ENCODE measurements at regions not wholly inside any gene's neighbourhood (a gene's known extent, or its start where the extent isn't known, plus 50 kb on each side); places are given as distances from the start of the nearest gene placed in this dataset.

DNA sequence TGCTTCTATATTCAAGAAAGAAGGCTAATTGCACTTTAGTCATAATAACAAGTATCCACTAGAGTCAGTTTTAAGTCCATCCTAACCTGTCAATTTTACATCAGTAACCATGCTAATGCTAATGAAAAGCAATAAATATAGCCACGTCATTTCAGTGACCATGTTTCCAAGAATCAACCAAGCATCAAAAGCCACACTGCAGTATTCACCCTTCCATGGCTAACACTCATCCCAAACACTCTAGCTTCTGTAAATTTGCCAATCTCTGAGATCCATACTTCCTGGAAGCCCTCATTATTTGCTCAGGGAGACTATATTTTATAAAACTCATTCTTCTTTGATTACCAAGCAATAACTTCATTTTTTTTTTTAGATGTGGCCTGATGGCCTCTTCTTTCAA lies 712.0 kb downstream of the CETN3 start:
- Histone ChIP-seq H3K9ac (ENCODE audit: low read length) (no peak overlapping the region), H3K36me3 (ENCODE audit: insufficient read depth, low read length) (no peaks in the 10 kb centered on the region), H3K27ac (ENCODE audit: low read length) (no peak overlapping the region), H2AFZ (ENCODE audit: low read depth, low read length) (no peak overlapping the region), H3K9me2 (ENCODE audit: insufficient read depth, low read length) (no peaks in the 10 kb centered on the region), H3K9me3 (ENCODE audit: low read length) (no peaks in the 10 kb centered on the region), H3K27me3 (ENCODE audit: insufficient read depth, low read depth, low read length) (no peaks in the 10 kb centered on the region), H3K4me3 (ENCODE audit: low read length) (no peak overlapping the region), H3K79me2 (replicated peaks; ENCODE audit: insufficient read depth, low read length) (no peaks in the 10 kb centered on the region), H4K20me1 (ENCODE audit: insufficient read depth) (no peaks in the 10 kb centered on the region), H3K4me2 (ENCODE audit: low read length) (no peak overlapping the region), H3F3A (ENCODE audit: insufficient read depth, low read length, poor library complexity, severe bottlenecking) (no peaks in the 10 kb centered on the region)
- TF ChIP-seq POLR2AphosphoS5 (IDR thresholded peaks at IDR 0.05) (no peak), SMC3 (conservative IDR thresholded peaks at IDR 0.05; ENCODE audit: poor library complexity) (no peak), EZH2 (IDR thresholded peaks at IDR 0.05; ENCODE audit: borderline replicate concordance, insufficient read depth, low read length, poor library complexity, severe bottlenecking) (no peak), MXI1 (conservative IDR thresholded peaks at IDR 0.05; ENCODE audit: poor library complexity, severe bottlenecking) (no peak), TAF1 (IDR thresholded peaks at IDR 0.05; ENCODE audit: low read depth) (no peak), EP300 (conservative IDR thresholded peaks at IDR 0.05; ENCODE audit: poor library complexity, severe bottlenecking) (no peak), RAD21 (conservative IDR thresholded peaks at IDR 0.05) (no peak)
- TF ChIP-seq, protein P1, sequence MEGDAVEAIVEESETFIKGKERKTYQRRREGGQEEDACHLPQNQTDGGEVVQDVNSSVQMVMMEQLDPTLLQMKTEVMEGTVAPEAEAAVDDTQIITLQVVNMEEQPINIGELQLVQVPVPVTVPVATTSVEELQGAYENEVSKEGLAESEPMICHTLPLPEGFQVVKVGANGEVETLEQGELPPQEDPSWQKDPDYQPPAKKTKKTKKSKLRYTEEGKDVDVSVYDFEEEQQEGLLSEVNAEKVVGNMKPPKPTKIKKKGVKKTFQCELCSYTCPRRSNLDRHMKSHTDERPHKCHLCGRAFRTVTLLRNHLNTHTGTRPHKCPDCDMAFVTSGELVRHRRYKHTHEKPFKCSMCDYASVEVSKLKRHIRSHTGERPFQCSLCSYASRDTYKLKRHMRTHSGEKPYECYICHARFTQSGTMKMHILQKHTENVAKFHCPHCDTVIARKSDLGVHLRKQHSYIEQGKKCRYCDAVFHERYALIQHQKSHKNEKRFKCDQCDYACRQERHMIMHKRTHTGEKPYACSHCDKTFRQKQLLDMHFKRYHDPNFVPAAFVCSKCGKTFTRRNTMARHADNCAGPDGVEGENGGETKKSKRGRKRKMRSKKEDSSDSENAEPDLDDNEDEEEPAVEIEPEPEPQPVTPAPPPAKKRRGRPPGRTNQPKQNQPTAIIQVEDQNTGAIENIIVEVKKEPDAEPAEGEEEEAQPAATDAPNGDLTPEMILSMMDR (IDR thresholded peaks at IDR 0.05; ENCODE audit: poor library complexity, severe bottlenecking) = no peak
- TF ChIP-seq, protein P2, sequence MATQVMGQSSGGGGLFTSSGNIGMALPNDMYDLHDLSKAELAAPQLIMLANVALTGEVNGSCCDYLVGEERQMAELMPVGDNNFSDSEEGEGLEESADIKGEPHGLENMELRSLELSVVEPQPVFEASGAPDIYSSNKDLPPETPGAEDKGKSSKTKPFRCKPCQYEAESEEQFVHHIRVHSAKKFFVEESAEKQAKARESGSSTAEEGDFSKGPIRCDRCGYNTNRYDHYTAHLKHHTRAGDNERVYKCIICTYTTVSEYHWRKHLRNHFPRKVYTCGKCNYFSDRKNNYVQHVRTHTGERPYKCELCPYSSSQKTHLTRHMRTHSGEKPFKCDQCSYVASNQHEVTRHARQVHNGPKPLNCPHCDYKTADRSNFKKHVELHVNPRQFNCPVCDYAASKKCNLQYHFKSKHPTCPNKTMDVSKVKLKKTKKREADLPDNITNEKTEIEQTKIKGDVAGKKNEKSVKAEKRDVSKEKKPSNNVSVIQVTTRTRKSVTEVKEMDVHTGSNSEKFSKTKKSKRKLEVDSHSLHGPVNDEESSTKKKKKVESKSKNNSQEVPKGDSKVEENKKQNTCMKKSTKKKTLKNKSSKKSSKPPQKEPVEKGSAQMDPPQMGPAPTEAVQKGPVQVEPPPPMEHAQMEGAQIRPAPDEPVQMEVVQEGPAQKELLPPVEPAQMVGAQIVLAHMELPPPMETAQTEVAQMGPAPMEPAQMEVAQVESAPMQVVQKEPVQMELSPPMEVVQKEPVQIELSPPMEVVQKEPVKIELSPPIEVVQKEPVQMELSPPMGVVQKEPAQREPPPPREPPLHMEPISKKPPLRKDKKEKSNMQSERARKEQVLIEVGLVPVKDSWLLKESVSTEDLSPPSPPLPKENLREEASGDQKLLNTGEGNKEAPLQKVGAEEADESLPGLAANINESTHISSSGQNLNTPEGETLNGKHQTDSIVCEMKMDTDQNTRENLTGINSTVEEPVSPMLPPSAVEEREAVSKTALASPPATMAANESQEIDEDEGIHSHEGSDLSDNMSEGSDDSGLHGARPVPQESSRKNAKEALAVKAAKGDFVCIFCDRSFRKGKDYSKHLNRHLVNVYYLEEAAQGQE (IDR thresholded peaks at IDR 0.05; ENCODE audit: borderline replicate concordance) = no peak

DNA sequence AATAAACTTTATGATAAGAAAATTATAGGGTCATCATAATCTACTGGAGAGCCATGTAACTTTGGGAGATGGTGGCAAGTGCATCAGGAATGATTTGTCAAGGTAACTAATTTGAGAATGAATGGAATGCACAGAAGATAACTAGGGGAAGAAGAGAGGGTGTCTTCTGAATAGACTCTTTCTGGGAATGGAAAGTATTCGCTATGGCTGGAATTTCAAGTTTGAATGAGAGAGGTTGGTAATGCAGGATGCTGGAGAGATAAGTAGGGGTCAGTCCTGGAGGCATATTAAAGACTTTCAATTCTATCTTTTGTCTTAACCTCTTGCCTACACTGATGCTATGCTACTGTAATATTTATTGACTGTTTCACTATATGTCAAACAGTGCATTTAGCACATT lies 714.2 kb downstream of the CETN3 start:
- no peaks in the 10 kb centered on the region for H3K79me2 ChIP-seq (replicated peaks; ENCODE audit: insufficient read depth, low read length)
- no peak overlapping the region for H3K9ac ChIP-seq (ENCODE audit: low read length)
- no peaks in the 10 kb centered on the region for H3K36me3 ChIP-seq (ENCODE audit: insufficient read depth, low read length)
- no peak overlapping the region for H3K4me3 ChIP-seq (ENCODE audit: low read length)
- H3K9me3 ChIP-seq (ENCODE audit: low read length) = no peaks in the 10 kb centered on the region
- no peaks in the 10 kb centered on the region for H4K20me1 ChIP-seq (ENCODE audit: insufficient read depth)
- H3K27me3 ChIP-seq (ENCODE audit: insufficient read depth, low read depth, low read length) = no peaks in the 10 kb centered on the region
- no peak overlapping the region for H3K27ac ChIP-seq (ENCODE audit: low read length)
- no peak overlapping the region for H3K4me2 ChIP-seq (ENCODE audit: low read length)
- no peak for TF ChIP-seq EZH2 (IDR thresholded peaks at IDR 0.05; ENCODE audit: borderline replicate concordance, insufficient read depth, low read length, poor library complexity, severe bottlenecking)
- TF ChIP-seq, protein P1 (IDR thresholded peaks at IDR 0.05; ENCODE audit: poor library complexity, severe bottlenecking) = no peak
- no peak for TF ChIP-seq TAF1 (IDR thresholded peaks at IDR 0.05; ENCODE audit: low read depth)
- no peak for TF ChIP-seq POLR2AphosphoS5 (IDR thresholded peaks at IDR 0.05)
- TF ChIP-seq RAD21 (conservative IDR thresholded peaks at IDR 0.05) = no peak
- no peak for TF ChIP-seq EP300 (conservative IDR thresholded peaks at IDR 0.05; ENCODE audit: poor library complexity, severe bottlenecking)
- no peak for TF ChIP-seq SMC3 (conservative IDR thresholded peaks at IDR 0.05; ENCODE audit: poor library complexity)
- TF ChIP-seq MXI1 (conservative IDR thresholded peaks at IDR 0.05; ENCODE audit: poor library complexity, severe bottlenecking) = no peak
- TF ChIP-seq, protein P2 (IDR thresholded peaks at IDR 0.05; ENCODE audit: borderline replicate concordance) = no peak
- H2AFZ ChIP-seq (ENCODE audit: low read depth, low read length) = no peak overlapping the region
- H3F3A ChIP-seq (ENCODE audit: insufficient read depth, low read length, poor library complexity, severe bottlenecking) = no peaks in the 10 kb centered on the region
- H3K9me2 ChIP-seq (ENCODE audit: insufficient read depth, low read length) = no peaks in the 10 kb centered on the region

Data from neural cell (in vitro differentiated cells).